T-helper 9 cell (primary cell): ENCODE measurements at regions not wholly inside any gene's neighbourhood (a gene's known extent, or its start where the extent isn't known, plus 50 kb on each side); places are given as distances from the start of the nearest gene placed in this dataset.

Source experiments
- DNase-seq: peaks from one replicate; pipeline ENCODE4 v3.0.0-alpha.2; 2020

GRCh38 chr12:14257734-14258574, 107.5 kb upstream of the ATF7IP start:
- peak; percentile 73 for DNase-seq

GRCh38 chr12:14258575-14258940, 106.9 kb upstream of the ATF7IP start:
- DNase-seq, result no peak

- no peak for DNase-seq
These were observed 105.9 kb upstream of the ATF7IP start for GRCh38 chr12:14259481-14260010.

- no peak for DNase-seq
These were observed 105.2 kb upstream of the ATF7IP start for GRCh38 chr12:14260011-14260993.

GRCh38 chr12:14261096-14261495, 104.4 kb upstream of the ATF7IP start:
- DNase-seq, result no peak

GRCh38 chr12:14261861-14262260, 103.6 kb upstream of the ATF7IP start:
- no peak for DNase-seq

GRCh38 chr12:14262771-14263511, 102.5 kb upstream of the ATF7IP start:
- DNase-seq, result no peak

- DNase-seq, result no peak
These were observed 101.7 kb upstream of the ATF7IP start for GRCh38 chr12:14263742-14264141.

GRCh38 chr12:14264316-14264715, 101.2 kb upstream of the ATF7IP start:
- no peak for DNase-seq

- no peak for DNase-seq
These were observed 100.7 kb upstream of the ATF7IP start for GRCh38 chr12:14264778-14265177.

GRCh38 chr12:14268120-14268515, 97.4 kb upstream of the ATF7IP start:
- no peak for DNase-seq

GRCh38 chr12:14270392-14270791, 95.1 kb upstream of the ATF7IP start:
- DNase-seq, result no peak

- DNase-seq, result no peak
These were observed 92.2 kb upstream of the ATF7IP start for GRCh38 chr12:14272956-14273912.

GRCh38 chr12:14273913-14274311, 91.6 kb upstream of the ATF7IP start:
- DNase-seq, result no peak

- DNase-seq, result no peak
These were observed 90.4 kb upstream of the ATF7IP start for GRCh38 chr12:14275111-14275510.

- DNase-seq, result no peak
These were observed 89.6 kb upstream of the ATF7IP start for GRCh38 chr12:14275886-14276285.

GRCh38 chr12:14278294-14278953, 87.1 kb upstream of the ATF7IP start:
- DNase-seq, result no peak

GRCh38 chr12:14279845-14280244, 85.6 kb upstream of the ATF7IP start:
- no peak for DNase-seq

GRCh38 chr12:14280921-14281320, 84.6 kb upstream of the ATF7IP start:
- no peak for DNase-seq

- DNase-seq, result no peak
These were observed 83.9 kb upstream of the ATF7IP start for GRCh38 chr12:14281539-14281938.
